ENCODE measurements at regions not wholly inside any gene's neighbourhood (a gene's known extent, or its start where the extent isn't known, plus 50 kb on each side); places are given as distances from the start of the nearest gene placed in this dataset.

DNA sequence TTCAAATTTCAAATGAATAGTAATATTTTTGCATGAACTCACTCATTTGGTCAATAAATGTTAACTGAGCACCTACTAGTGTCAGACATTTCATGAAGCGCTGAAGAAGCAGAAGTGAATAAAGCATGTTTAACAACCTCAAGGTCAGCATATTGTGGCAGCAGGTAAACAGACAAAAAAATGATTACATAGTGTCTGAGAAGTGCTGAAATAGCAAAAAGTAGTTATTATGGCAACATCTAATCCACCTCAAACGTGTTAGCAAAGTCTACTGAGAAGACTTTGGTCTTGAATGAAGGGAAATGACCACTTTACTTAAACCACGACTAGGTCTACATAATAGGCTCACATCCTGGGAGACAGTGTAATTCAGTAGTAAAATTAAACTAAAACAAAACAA is 452.2 kb upstream of the LRATD1 start:
- no peak overlapping the region for H3K4me2 ChIP-seq (ENCODE audit: insufficient read depth, low read length, poor library complexity, severe bottlenecking)
- H3K79me1 ChIP-seq (ENCODE audit: low read depth, low read length), result no peaks in the 10 kb centered on the region
- H3K18ac ChIP-seq (ENCODE audit: low read length), result no peak overlapping the region
- no peak overlapping the region for H4K8ac ChIP-seq (ENCODE audit: low read depth, low read length)
- H3K27ac ChIP-seq (replicated peaks; ENCODE audit: low read length), result no peak overlapping the region
- no peak overlapping the region for H2BK5ac ChIP-seq (ENCODE audit: low read length)
- no peak for DNase-seq (ENCODE audit: low spot score)
- no peak overlapping the region for H2BK120ac ChIP-seq (ENCODE audit: low read depth, low read length)
- H4K91ac ChIP-seq (ENCODE audit: low read depth, low read length, poor library complexity), result no peak overlapping the region
- no peak overlapping the region for H3K4me3 ChIP-seq (ENCODE audit: low read length in 2 of 2)
- H2AFZ ChIP-seq (ENCODE audit: low read length), result no peak overlapping the region
- H3K9me3 ChIP-seq (replicated peaks in 1 of 2; ENCODE audit: control insufficient read depth in 2 of 2, insufficient read depth in 1 of 2, low read depth in 1 of 2, low read length in 2 of 2), result peaks cover 0 to 2% of the 10 kb centered on the region in 2 donors
- H3K4ac ChIP-seq (ENCODE audit: low read length), result no peak overlapping the region
- H3K27me3 ChIP-seq (ENCODE audit: control insufficient read depth in 3 of 3, insufficient read depth in 3 of 3, low read depth in 1 of 3, low read length in 3 of 3), result no peaks in the 10 kb centered on the region
- no peak overlapping the region for H3K14ac ChIP-seq (ENCODE audit: low read length)
- no peaks in the 10 kb centered on the region for H3K36me3 ChIP-seq (replicated peaks in 1 of 2; ENCODE audit: control insufficient read depth in 2 of 2, insufficient read depth in 2 of 2, low read length in 2 of 2)
- no CpG with 5 or more reads among the region's 3 CpGs for WGBS, 2 donors (ENCODE audit: extremely low coverage in 2 of 2, insufficient read length in 2 of 2, insufficient replicate concordance in 1 of 2)
- H2BK12ac ChIP-seq (ENCODE audit: low read length), result no peak overlapping the region
- no peak overlapping the region for H2BK15ac ChIP-seq (ENCODE audit: low read length)
- no peak overlapping the region for H3K23ac ChIP-seq (ENCODE audit: low read depth, low read length, poor library complexity)
- no peak overlapping the region for H2AK5ac ChIP-seq (ENCODE audit: low read depth, low read length)
- no peak overlapping the region for H3K9ac ChIP-seq (ENCODE audit: low read depth, low read length, poor library complexity)
- H3K4me1 ChIP-seq (ENCODE audit: control insufficient read depth in 2 of 2, insufficient read depth in 1 of 2, low read depth in 1 of 2, low read length in 2 of 2), result no peaks in the 10 kb centered on the region

DNA sequence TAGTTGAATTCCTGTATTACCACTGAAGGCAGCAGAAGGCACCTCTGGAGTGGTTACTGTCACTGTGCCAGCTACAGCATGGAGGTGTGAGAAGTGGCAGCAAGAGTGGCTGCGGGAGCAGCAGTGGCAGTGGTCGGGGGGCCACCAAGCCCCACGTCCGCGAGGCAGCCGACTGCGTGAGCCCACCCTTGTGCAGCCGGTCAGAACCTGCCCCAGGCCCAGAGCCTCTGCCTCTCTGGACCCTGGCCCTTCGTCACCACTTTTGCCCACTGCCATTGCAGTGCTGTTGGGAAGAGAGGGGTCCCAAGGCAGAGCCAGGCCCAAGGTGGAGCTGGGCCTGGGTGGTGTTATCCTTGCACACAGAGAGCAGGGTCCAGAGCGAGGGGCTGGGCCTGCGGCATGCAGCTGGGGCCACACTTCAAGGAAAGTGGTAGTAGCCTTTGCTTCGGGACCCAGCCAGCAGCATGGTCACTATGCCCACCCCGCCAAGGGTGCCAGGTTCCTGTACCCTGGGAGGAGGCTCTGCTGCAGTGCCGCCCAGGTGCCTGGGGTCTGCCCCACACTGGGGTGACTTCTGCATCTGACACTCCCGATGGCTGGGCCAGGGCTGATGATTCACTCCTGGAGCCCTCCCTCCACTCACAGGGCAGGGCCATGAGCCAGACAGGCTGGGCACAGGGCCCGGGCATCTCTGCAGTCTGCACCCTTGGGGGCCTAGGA is 450.1 kb upstream of the LRATD1 start:
- DNase-seq (ENCODE audit: low spot score), result no peak
- Histone ChIP-seq H3K27me3 (ENCODE audit: control insufficient read depth in 3 of 3, insufficient read depth in 3 of 3, low read depth in 1 of 3, low read length in 3 of 3) (no peaks in the 10 kb centered on the region), H3K4me1 (ENCODE audit: control insufficient read depth in 2 of 2, insufficient read depth in 1 of 2, low read depth in 1 of 2, low read length in 2 of 2) (no peaks in the 10 kb centered on the region), H3K36me3 (replicated peaks in 1 of 2; ENCODE audit: control insufficient read depth in 2 of 2, insufficient read depth in 2 of 2, low read length in 2 of 2) (no peaks in the 10 kb centered on the region), H3K4me2 (ENCODE audit: insufficient read depth, low read length, poor library complexity, severe bottlenecking) (no peak overlapping the region), H2AFZ (ENCODE audit: low read length) (no peak overlapping the region), H3K9ac (ENCODE audit: low read depth, low read length, poor library complexity) (no peak overlapping the region), H2BK15ac (ENCODE audit: low read length) (no peak overlapping the region), H3K4ac (ENCODE audit: low read length) (no peak overlapping the region), H4K8ac (ENCODE audit: low read depth, low read length) (peak overlapping the region; percentile 82), H2AK5ac (ENCODE audit: low read depth, low read length) (peak overlapping the region; percentile 74), H3K18ac (ENCODE audit: low read length) (peak overlapping the region; percentile 48), H3K79me1 (ENCODE audit: low read depth, low read length) (no peaks in the 10 kb centered on the region), H3K9me3 (replicated peaks in 1 of 2; ENCODE audit: control insufficient read depth in 2 of 2, insufficient read depth in 1 of 2, low read depth in 1 of 2, low read length in 2 of 2) (peaks cover 0 to 2% of the 10 kb centered on the region in 2 donors), H3K4me3 (ENCODE audit: low read length in 2 of 2) (peak overlapping the region in 1 of 2 donors; percentile 16), H2BK120ac (ENCODE audit: low read depth, low read length) (no peak overlapping the region), H2BK12ac (ENCODE audit: low read length) (no peak overlapping the region), H3K23ac (ENCODE audit: low read depth, low read length, poor library complexity) (peak overlapping the region; percentile 65), H2BK5ac (ENCODE audit: low read length) (no peak overlapping the region), H3K14ac (ENCODE audit: low read length) (no peak overlapping the region), H3K27ac (replicated peaks; ENCODE audit: low read length) (no peak overlapping the region), H4K91ac (ENCODE audit: low read depth, low read length, poor library complexity) (no peak overlapping the region)
- WGBS, 2 donors (ENCODE audit: extremely low coverage in 2 of 2, insufficient read length in 2 of 2, insufficient replicate concordance in 1 of 2), result no CpG with 5 or more reads among the region's 16 CpGs

DNA sequence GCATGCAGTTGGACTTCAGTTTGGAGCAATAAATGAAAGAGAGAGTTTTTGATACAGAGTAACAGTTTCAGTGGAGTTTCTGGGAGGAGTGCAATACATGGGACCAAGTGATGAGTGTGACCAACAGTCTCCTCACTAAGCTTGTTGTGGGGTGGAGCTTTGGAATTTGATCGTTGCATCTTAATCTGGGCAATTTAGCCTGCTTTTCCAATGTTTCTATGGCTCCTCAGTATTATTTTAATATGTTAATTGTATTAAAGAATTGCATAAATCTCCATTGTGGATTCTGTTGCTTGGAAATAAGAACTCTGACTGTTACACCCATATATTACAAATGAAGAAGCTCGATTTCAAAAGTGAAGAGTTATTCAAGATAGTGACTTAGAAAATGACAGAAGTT is 446.6 kb upstream of the LRATD1 start:
- Histone ChIP-seq H3K27me3 (ENCODE audit: control insufficient read depth in 3 of 3, insufficient read depth in 3 of 3, low read depth in 1 of 3, low read length in 3 of 3) (no peaks in the 10 kb centered on the region), H3K9ac (ENCODE audit: low read depth, low read length, poor library complexity) (no peak overlapping the region), H2BK5ac (ENCODE audit: low read length) (no peak overlapping the region), H4K91ac (ENCODE audit: low read depth, low read length, poor library complexity) (no peak overlapping the region), H2BK120ac (ENCODE audit: low read depth, low read length) (no peak overlapping the region), H3K4ac (ENCODE audit: low read length) (no peak overlapping the region), H3K36me3 (replicated peaks in 1 of 2; ENCODE audit: control insufficient read depth in 2 of 2, insufficient read depth in 2 of 2, low read length in 2 of 2) (no peaks in the 10 kb centered on the region), H2AK5ac (ENCODE audit: low read depth, low read length) (no peak overlapping the region), H3K4me2 (ENCODE audit: insufficient read depth, low read length, poor library complexity, severe bottlenecking) (no peak overlapping the region), H2BK12ac (ENCODE audit: low read length) (no peak overlapping the region), H2AFZ (ENCODE audit: low read length) (no peak overlapping the region), H3K9me3 (replicated peaks in 1 of 2; ENCODE audit: control insufficient read depth in 2 of 2, insufficient read depth in 1 of 2, low read depth in 1 of 2, low read length in 2 of 2) (peaks cover 0 to 2% of the 10 kb centered on the region in 2 donors), H3K14ac (ENCODE audit: low read length) (no peak overlapping the region), H3K79me1 (ENCODE audit: low read depth, low read length) (no peaks in the 10 kb centered on the region), H3K27ac (replicated peaks; ENCODE audit: low read length) (no peak overlapping the region), H3K23ac (ENCODE audit: low read depth, low read length, poor library complexity) (no peak overlapping the region), H3K4me3 (ENCODE audit: low read length in 2 of 2) (no peak overlapping the region), H2BK15ac (ENCODE audit: low read length) (no peak overlapping the region), H4K8ac (ENCODE audit: low read depth, low read length) (no peak overlapping the region), H3K4me1 (ENCODE audit: control insufficient read depth in 2 of 2, insufficient read depth in 1 of 2, low read depth in 1 of 2, low read length in 2 of 2) (no peaks in the 10 kb centered on the region), H3K18ac (ENCODE audit: low read length) (no peak overlapping the region)
- no peak for DNase-seq (ENCODE audit: low spot score)
- no CpG with 5 or more reads among the region's 2 CpGs for WGBS, 2 donors (ENCODE audit: extremely low coverage in 2 of 2, insufficient read length in 2 of 2, insufficient replicate concordance in 1 of 2)

DNA sequence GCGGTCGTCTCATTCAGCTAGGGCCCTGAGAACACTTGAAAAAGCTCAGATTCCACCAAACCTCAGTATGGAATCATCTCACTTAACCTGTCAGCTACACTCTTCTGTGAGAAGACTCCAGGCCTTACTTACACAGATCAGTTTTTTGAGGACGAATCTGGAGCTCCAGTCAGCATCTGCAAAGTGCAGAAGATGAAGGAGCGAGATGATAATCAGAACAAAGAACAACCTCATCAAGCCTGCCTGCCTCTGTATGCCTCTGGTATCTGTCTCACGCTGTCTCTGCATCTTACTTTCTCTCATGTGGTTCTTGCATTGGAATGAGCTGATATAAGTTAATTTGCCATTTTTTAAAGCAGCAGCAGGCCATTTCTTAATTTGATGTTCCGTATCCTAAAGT is 444.1 kb upstream of the LRATD1 start:
- H3K4ac ChIP-seq (ENCODE audit: low read length), result no peak overlapping the region

More for the DNA sequence above, 444.1 kb upstream of the LRATD1 start:
- Histone ChIP-seq H3K27me3 (ENCODE audit: control insufficient read depth in 3 of 3, insufficient read depth in 3 of 3, low read depth in 1 of 3, low read length in 3 of 3) (no peaks in the 10 kb centered on the region), H3K4me3 (ENCODE audit: low read length in 2 of 2) (no peak overlapping the region), H3K14ac (ENCODE audit: low read length) (no peak overlapping the region), H2BK12ac (ENCODE audit: low read length) (no peak overlapping the region), H3K9ac (ENCODE audit: low read depth, low read length, poor library complexity) (no peak overlapping the region), H3K79me1 (ENCODE audit: low read depth, low read length) (no peaks in the 10 kb centered on the region), H3K36me3 (replicated peaks in 1 of 2; ENCODE audit: control insufficient read depth in 2 of 2, insufficient read depth in 2 of 2, low read length in 2 of 2) (no peaks in the 10 kb centered on the region), H4K91ac (ENCODE audit: low read depth, low read length, poor library complexity) (no peak overlapping the region), H2BK15ac (ENCODE audit: low read length) (no peak overlapping the region), H4K8ac (ENCODE audit: low read depth, low read length) (no peak overlapping the region), H2AK5ac (ENCODE audit: low read depth, low read length) (no peak overlapping the region), H2AFZ (ENCODE audit: low read length) (no peak overlapping the region), H3K18ac (ENCODE audit: low read length) (no peak overlapping the region), H3K23ac (ENCODE audit: low read depth, low read length, poor library complexity) (no peak overlapping the region), H2BK5ac (ENCODE audit: low read length) (no peak overlapping the region), H3K27ac (replicated peaks; ENCODE audit: low read length) (no peak overlapping the region), H2BK120ac (ENCODE audit: low read depth, low read length) (no peak overlapping the region), H3K9me3 (replicated peaks in 1 of 2; ENCODE audit: control insufficient read depth in 2 of 2, insufficient read depth in 1 of 2, low read depth in 1 of 2, low read length in 2 of 2) (peaks cover 0 to 2% of the 10 kb centered on the region in 2 donors), H3K4me1 (ENCODE audit: control insufficient read depth in 2 of 2, insufficient read depth in 1 of 2, low read depth in 1 of 2, low read length in 2 of 2) (no peaks in the 10 kb centered on the region), H3K4me2 (ENCODE audit: insufficient read depth, low read length, poor library complexity, severe bottlenecking) (no peak overlapping the region)
- no CpG with 5 or more reads among the region's 6 CpGs for WGBS, 2 donors (ENCODE audit: extremely low coverage in 2 of 2, insufficient read length in 2 of 2, insufficient replicate concordance in 1 of 2)
- DNase-seq (ENCODE audit: low spot score), result no peak

Measured in neuronal stem cell (in vitro differentiated cells).